Endodermal cell (in vitro differentiated cells): ENCODE measurements at regions not wholly inside any gene's neighbourhood (a gene's known extent, or its start where the extent isn't known, plus 50 kb on each side); places are given as distances from the start of the nearest gene placed in this dataset.
"Not testable (repeated sequence)": the region's sequence is repeated elsewhere in the genome, so short reads cannot be mapped to it uniquely, and the experiment has no call there.

Experiments
- DNase-seq: peaks from one replicate; pipeline ENCODE4 v3.0.0-alpha.2; 2017
- H3K27ac ChIP-seq: 2 replicates; pipeline ENCODE4 v1.5.1; 2013; ENCODE audit warnings: mild to moderate bottlenecking, low read depth, low read length, moderate library complexity
- H3K27me3 ChIP-seq: 2 replicates; pipeline ENCODE4 v1.6.1; 2013; ENCODE audit warnings: mild to moderate bottlenecking, low read length, moderate library complexity; ENCODE audit not compliant: insufficient read depth, control insufficient read depth, poor library complexity, severe bottlenecking
- H3K36me3 ChIP-seq: 2 replicates; pipeline ENCODE4 v1.7.0; 2013; ENCODE audit warnings: mild to moderate bottlenecking, low read length, moderate library complexity; ENCODE audit not compliant: control insufficient read depth, insufficient read depth
- H3K4me1 ChIP-seq: one replicate; pipeline ENCODE4 v1.7.0; 2013; ENCODE audit warnings: low read length; ENCODE audit not compliant: control insufficient read depth, insufficient read depth
- H3K4me3 ChIP-seq: 2 replicates; pipeline ENCODE4 v1.5.1; 2013; ENCODE audit warnings: mild to moderate bottlenecking, low read length, moderate library complexity
- H3K9ac ChIP-seq: 2 replicates; pipeline ENCODE4 v1.6.1; 2013; ENCODE audit warnings: mild to moderate bottlenecking, low read length, moderate library complexity; ENCODE audit not compliant: poor library complexity, severe bottlenecking; ENCODE audit errors: extremely low read depth
- H3K9me3 ChIP-seq: 2 replicates; pipeline ENCODE4 v1.6.1; 2013; ENCODE audit warnings: mild to moderate bottlenecking, low read length, moderate library complexity; ENCODE audit not compliant: control insufficient read depth
- H3K27ac Mint-ChIP-seq: 2 replicates; pipeline ENCODE4 v1.8.0; 2020; ENCODE audit warnings: mixed read lengths
- H3K27me3 Mint-ChIP-seq: 2 replicates; pipeline ENCODE4 v1.8.0; 2021; ENCODE audit warnings: mild to moderate bottlenecking, mixed read lengths; ENCODE audit not compliant: insufficient read depth
- H3K36me3 Mint-ChIP-seq: 2 replicates; pipeline ENCODE4 v1.8.0; 2020; ENCODE audit warnings: low read depth, mixed read lengths
- H3K4me1 Mint-ChIP-seq: 2 replicates; pipeline ENCODE4 v1.8.0; 2020; ENCODE audit warnings: mixed read lengths
- H3K4me3 Mint-ChIP-seq: 2 replicates; pipeline ENCODE4 v1.8.0; 2020; ENCODE audit warnings: mild to moderate bottlenecking, moderate library complexity, mixed read lengths
- H3K9me3 Mint-ChIP-seq: 2 replicates; pipeline ENCODE4 v1.8.0; 2020; ENCODE audit warnings: mild to moderate bottlenecking, mixed read lengths
- WGBS, 2 experiments: methylation state at CpG; one replicate each; pipeline versions ENCODE4 v1.1.5 to v1.1.7; 2013; ENCODE audit warnings: missing lambda C conversion rate in 2 of 2, mixed read lengths in 1 of 2; ENCODE audit not compliant: insufficient coverage in 1 of 2, insufficient read length in 1 of 2; 5-methylcytosine and 5-hydroxymethylcytosine counted together
- TF ChIP-seq, protein P1 (sequence below): fragments of 200-600 bp; sonication (generic); conservative IDR thresholded peaks from 2 replicates; pipeline ENCODE4 v1.5.0; 2021; ENCODE audit warnings: antibody characterized with exemption, mild to moderate bottlenecking

DNA sequence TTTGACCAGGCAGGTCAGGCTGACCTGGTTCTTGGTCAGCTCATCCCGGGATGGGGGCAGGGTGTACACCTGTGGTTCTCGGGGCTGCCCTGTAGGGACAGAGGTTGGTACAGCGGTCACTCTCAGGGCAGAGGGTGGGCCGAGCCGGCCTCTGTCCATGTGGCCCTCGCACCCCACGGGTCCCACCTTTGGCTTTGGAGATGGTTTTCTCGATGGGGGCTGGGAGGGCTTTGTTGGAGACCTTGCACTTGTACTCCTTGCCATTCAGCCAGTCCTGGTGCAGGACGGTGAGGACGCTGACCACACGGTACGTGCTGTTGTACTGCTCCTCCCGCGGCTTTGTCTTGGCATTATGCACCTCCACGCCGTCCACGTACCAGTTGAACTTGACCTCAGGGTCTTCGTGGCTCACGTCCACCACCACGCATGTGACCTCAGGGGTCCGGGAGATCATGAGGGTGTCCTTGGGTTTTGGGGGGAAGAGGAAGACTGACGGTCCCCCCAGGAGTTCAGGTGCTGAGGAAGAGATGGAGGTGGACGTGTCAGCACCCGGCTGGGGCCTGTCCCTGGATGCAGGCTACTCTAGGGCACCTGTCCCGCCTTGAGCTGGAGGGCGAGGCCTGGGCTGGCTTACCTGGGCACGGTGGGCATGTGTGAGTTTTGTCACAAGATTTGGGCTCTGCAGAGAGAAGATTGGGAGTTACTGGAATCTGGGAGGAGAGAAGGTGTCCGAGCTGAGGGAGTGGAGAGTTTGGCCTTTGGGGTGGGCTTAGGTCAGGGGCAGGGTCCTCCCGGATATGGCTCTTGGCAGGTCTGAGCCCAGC, 215.5 kb downstream of the TMEM121 start:
- not testable (repeated sequence) for H3K27me3 ChIP-seq, H3K36me3 ChIP-seq, H3K9ac ChIP-seq, H3K4me1 Mint-ChIP-seq, H3K27me3 Mint-ChIP-seq, H3K4me3 Mint-ChIP-seq, H3K4me3 ChIP-seq, H3K9me3 ChIP-seq, DNase-seq, H3K36me3 Mint-ChIP-seq, H3K27ac Mint-ChIP-seq, H3K27ac ChIP-seq, H3K4me1 ChIP-seq
- H3K9me3 Mint-ChIP-seq, result peaks cover 57% of the 10 kb centered on the region
- WGBS, 2 experiments, result 79 to 90% methylated on average over 9 to 29 of the region's 29 CpGs

- H3K27me3 ChIP-seq, result no peaks in the 10 kb centered on the region
- H3K9ac ChIP-seq, result no peak overlapping the region
- Mint-ChIP-seq H3K4me1 (no peaks in the 10 kb centered on the region), H3K27ac (no peak overlapping the region), H3K4me3 (no peak overlapping the region), H3K9me3 (peaks cover 59% of the 10 kb centered on the region), H3K27me3 (no peaks in the 10 kb centered on the region), H3K36me3 (no peaks in the 10 kb centered on the region)
- no peak overlapping the region for H3K4me3 ChIP-seq
- H3K27ac ChIP-seq, result no peak overlapping the region
- no peak for DNase-seq
- TF ChIP-seq, protein P1, sequence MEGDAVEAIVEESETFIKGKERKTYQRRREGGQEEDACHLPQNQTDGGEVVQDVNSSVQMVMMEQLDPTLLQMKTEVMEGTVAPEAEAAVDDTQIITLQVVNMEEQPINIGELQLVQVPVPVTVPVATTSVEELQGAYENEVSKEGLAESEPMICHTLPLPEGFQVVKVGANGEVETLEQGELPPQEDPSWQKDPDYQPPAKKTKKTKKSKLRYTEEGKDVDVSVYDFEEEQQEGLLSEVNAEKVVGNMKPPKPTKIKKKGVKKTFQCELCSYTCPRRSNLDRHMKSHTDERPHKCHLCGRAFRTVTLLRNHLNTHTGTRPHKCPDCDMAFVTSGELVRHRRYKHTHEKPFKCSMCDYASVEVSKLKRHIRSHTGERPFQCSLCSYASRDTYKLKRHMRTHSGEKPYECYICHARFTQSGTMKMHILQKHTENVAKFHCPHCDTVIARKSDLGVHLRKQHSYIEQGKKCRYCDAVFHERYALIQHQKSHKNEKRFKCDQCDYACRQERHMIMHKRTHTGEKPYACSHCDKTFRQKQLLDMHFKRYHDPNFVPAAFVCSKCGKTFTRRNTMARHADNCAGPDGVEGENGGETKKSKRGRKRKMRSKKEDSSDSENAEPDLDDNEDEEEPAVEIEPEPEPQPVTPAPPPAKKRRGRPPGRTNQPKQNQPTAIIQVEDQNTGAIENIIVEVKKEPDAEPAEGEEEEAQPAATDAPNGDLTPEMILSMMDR, result no peak
- H3K36me3 ChIP-seq, result no peaks in the 10 kb centered on the region
- peaks cover 7% of the 10 kb centered on the region for H3K9me3 ChIP-seq
- no peaks in the 10 kb centered on the region for H3K4me1 ChIP-seq
- WGBS, 2 experiments, result 79 to 96% methylated on average over 6 of the region's 7 CpGs
These were observed 216.1 kb downstream of the TMEM121 start for GRCh38 chr14:105742531-105742848.

DNA sequence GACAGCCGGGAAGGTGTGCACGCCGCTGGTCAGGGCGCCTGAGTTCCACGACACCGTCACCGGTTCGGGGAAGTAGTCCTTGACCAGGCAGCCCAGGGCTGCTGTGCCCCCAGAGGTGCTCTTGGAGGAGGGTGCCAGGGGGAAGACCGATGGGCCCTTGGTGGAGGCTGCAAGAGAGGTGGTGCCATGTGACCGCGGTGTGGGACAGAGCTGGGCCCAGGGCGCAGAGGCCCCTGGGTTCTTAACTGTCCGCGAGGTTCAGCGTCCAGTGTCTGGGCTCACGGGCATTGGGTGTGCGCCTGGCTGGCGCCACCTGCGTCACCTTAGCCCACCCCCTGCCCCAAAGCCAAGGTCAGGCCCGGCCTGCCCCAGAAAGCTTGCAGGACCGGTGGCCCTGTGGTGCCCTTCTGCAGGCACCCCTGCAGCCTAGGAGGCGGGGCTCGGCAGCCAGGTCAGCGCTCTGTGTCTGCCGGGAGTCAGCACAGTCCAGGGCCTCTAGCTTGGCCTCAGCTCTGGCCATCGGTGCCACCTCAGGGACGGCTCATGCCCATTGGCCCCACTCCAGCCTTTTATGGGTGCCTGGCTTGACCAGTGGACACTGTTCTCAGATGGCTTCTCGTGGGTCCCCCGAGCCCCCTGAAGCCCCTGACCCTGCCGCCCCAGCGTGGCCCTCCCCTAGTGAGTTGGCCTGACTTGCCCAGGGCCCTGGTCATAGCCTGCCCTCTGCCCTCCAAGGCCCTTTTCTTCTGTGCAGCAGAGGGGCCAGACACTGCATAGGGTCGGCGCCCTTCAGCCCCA, 216.7 kb downstream of the TMEM121 start:
- peaks cover 11% of the 10 kb centered on the region for H3K9me3 ChIP-seq
- not testable (repeated sequence) for H3K27ac ChIP-seq, H3K4me3 ChIP-seq, H3K4me1 ChIP-seq, H3K36me3 Mint-ChIP-seq, H3K27me3 Mint-ChIP-seq, H3K27ac Mint-ChIP-seq, H3K4me1 Mint-ChIP-seq, H3K9ac ChIP-seq, H3K4me3 Mint-ChIP-seq, H3K36me3 ChIP-seq, DNase-seq, H3K27me3 ChIP-seq
- H3K9me3 Mint-ChIP-seq, result peaks cover 61% of the 10 kb centered on the region
- WGBS, 2 experiments, result 75 to 77% methylated on average over 7 to 17 of the region's 33 CpGs

- peaks cover 70% of the 10 kb centered on the region for H3K9me3 Mint-ChIP-seq
- H3K27me3 Mint-ChIP-seq, H3K27ac Mint-ChIP-seq, H3K9ac ChIP-seq, H3K4me3 ChIP-seq, H3K4me1 Mint-ChIP-seq, H3K36me3 ChIP-seq, H3K27me3 ChIP-seq, H3K27ac ChIP-seq, H3K36me3 Mint-ChIP-seq, DNase-seq, H3K4me3 Mint-ChIP-seq, H3K4me1 ChIP-seq: not testable (repeated sequence)
- peaks cover 18% of the 10 kb centered on the region for H3K9me3 ChIP-seq
- WGBS, 2 experiments, result 57% methylated on average over 9 of the region's 10 CpGs; no CpG with 5 or more reads in 1 of the 2 experiments
These were observed 217.9 kb downstream of the TMEM121 start for GRCh38 chr14:105744213-105744787.
